ENCODE measurements at regions not wholly inside any gene's neighbourhood (a gene's known extent, or its start where the extent isn't known, plus 50 kb on each side); places are given as distances from the start of the nearest gene placed in this dataset.

- DNase-seq (ENCODE audit: unreplicated experiment): peak; percentile 24
- peaks cover 4% of the 10 kb centered on the region for H3K4me1 Mint-ChIP-seq (ENCODE audit: insufficient read depth, unreplicated experiment)
- CTCF ChIA-PET: no interaction called here
- POLR2A ChIA-PET: interaction anchor here (0.6 kb wide), 1 partner anchor 628 kb away, joined by 3 read pairs; no protein-coding TSS in a partner anchor
- H3K27me3 Mint-ChIP-seq (ENCODE audit: insufficient read depth, unreplicated experiment): no peaks in the 10 kb centered on the region
- TF ChIP-seq CTCF (IDR thresholded peaks at IDR 0.05; ENCODE audit: unreplicated experiment): no peak
- BruUV-seq (replicated peaks): no TSS peak
- intact Hi-C loops (cut with micrococcal nuclease): loop anchor here (2.0 kb wide), 1 partner anchor 620 kb away; no protein-coding TSS in a partner anchor
- no peaks in the 10 kb centered on the region for H3K36me3 Mint-ChIP-seq (ENCODE audit: insufficient read depth, unreplicated experiment)
- no peak overlapping the region for H3K27ac Mint-ChIP-seq (ENCODE audit: low read depth, unreplicated experiment)
- H3K9me3 Mint-ChIP-seq (ENCODE audit: unreplicated experiment): no peaks in the 10 kb centered on the region
- no peak overlapping the region for H3K4me3 Mint-ChIP-seq (ENCODE audit: unreplicated experiment)
These were observed 621.9 kb upstream of the SPRY2 start for GRCh38 chr13:80962855-80963254.

- no TSS peak for BruUV-seq (replicated peaks)
- no peak overlapping the region for H3K27ac Mint-ChIP-seq (ENCODE audit: low read depth, unreplicated experiment)
These were observed 621.2 kb upstream of the SPRY2 start for GRCh38 chr13:80962173-80962572.

GRCh38 chr13:80957019-80957655 is 616.2 kb upstream of the SPRY2 start:
- BruUV-seq (replicated peaks): no TSS peak
- TF ChIP-seq CTCF (IDR thresholded peaks at IDR 0.05; ENCODE audit: unreplicated experiment): no peak

More at GRCh38 chr13:80962173-80962572, 621.2 kb upstream of the SPRY2 start:
- intact Hi-C loops (cut with micrococcal nuclease): loop anchor here (2.0 kb wide), 1 partner anchor 619 kb away; no protein-coding TSS in a partner anchor
- Mint-ChIP-seq H3K4me1 (ENCODE audit: insufficient read depth, unreplicated experiment) (peaks cover 4% of the 10 kb centered on the region), H3K4me3 (ENCODE audit: unreplicated experiment) (no peak overlapping the region), H3K9me3 (ENCODE audit: unreplicated experiment) (no peaks in the 10 kb centered on the region), H3K36me3 (ENCODE audit: insufficient read depth, unreplicated experiment) (no peaks in the 10 kb centered on the region), H3K27me3 (ENCODE audit: insufficient read depth, unreplicated experiment) (no peaks in the 10 kb centered on the region)
- POLR2A ChIA-PET: interaction anchor here (0.8 kb wide), 1 partner anchor 9 kb away, joined by 3 read pairs; no protein-coding TSS in a partner anchor
- no peak for TF ChIP-seq CTCF (IDR thresholded peaks at IDR 0.05; ENCODE audit: unreplicated experiment)
- no peak for DNase-seq (ENCODE audit: unreplicated experiment)
- CTCF ChIA-PET: interaction anchor here (1.0 kb wide), 1 partner anchor 619 kb away, joined by 3 read pairs; no protein-coding TSS in a partner anchor

GRCh38 chr13:80955501-80955900 is 614.6 kb upstream of the SPRY2 start:
- BruUV-seq (replicated peaks): no TSS peak
- no peak for TF ChIP-seq CTCF (IDR thresholded peaks at IDR 0.05; ENCODE audit: unreplicated experiment)
- intact Hi-C loops (cut with micrococcal nuclease): no loop called here
- no peak overlapping the region for H3K27ac Mint-ChIP-seq (ENCODE audit: low read depth, unreplicated experiment)
- H3K27me3 Mint-ChIP-seq (ENCODE audit: insufficient read depth, unreplicated experiment): no peaks in the 10 kb centered on the region
- CTCF ChIA-PET: no interaction called here
- no peak overlapping the region for H3K4me3 Mint-ChIP-seq (ENCODE audit: unreplicated experiment)
- no peaks in the 10 kb centered on the region for H3K9me3 Mint-ChIP-seq (ENCODE audit: unreplicated experiment)
- no peak for DNase-seq (ENCODE audit: unreplicated experiment)
- POLR2A ChIA-PET: no interaction called here
- H3K4me1 Mint-ChIP-seq (ENCODE audit: insufficient read depth, unreplicated experiment): no peaks in the 10 kb centered on the region
- no peaks in the 10 kb centered on the region for H3K36me3 Mint-ChIP-seq (ENCODE audit: insufficient read depth, unreplicated experiment)

More at GRCh38 chr13:80957019-80957655, 616.2 kb upstream of the SPRY2 start:
- no peaks in the 10 kb centered on the region for H3K27me3 Mint-ChIP-seq (ENCODE audit: insufficient read depth, unreplicated experiment)
- ChIA-PET CTCF (no interaction called here), POLR2A (no interaction called here)
- intact Hi-C loops (cut with micrococcal nuclease): no loop called here
- no peaks in the 10 kb centered on the region for H3K36me3 Mint-ChIP-seq (ENCODE audit: insufficient read depth, unreplicated experiment)
- no peak overlapping the region for H3K27ac Mint-ChIP-seq (ENCODE audit: low read depth, unreplicated experiment)
- no peaks in the 10 kb centered on the region for H3K4me1 Mint-ChIP-seq (ENCODE audit: insufficient read depth, unreplicated experiment)
- no peak overlapping the region for H3K4me3 Mint-ChIP-seq (ENCODE audit: unreplicated experiment)
- DNase-seq (ENCODE audit: unreplicated experiment): no peak
- H3K9me3 Mint-ChIP-seq (ENCODE audit: unreplicated experiment): no peaks in the 10 kb centered on the region
